ENCODE measurements at regions not wholly inside any gene's neighbourhood (a gene's known extent, or its start where the extent isn't known, plus 50 kb on each side); places are given as distances from the start of the nearest gene placed in this dataset.

GRCh38 chr2:7800031-7800430, 881.8 kb upstream of the ID2 start:
- no peak overlapping the region for H3K27ac ChIP-seq

GRCh38 chr2:7801212-7801611, 880.6 kb upstream of the ID2 start:
- Histone ChIP-seq H3K9me3 (no peaks in the 10 kb centered on the region), H3K27ac (no peak overlapping the region), H3K36me3 (no peaks in the 10 kb centered on the region), H3K4me3 (no peak overlapping the region), H3K27me3 (no peaks in the 10 kb centered on the region), H3K4me1 (no peaks in the 10 kb centered on the region)
- no peak for DNase-seq
- TF ChIP-seq POLR2A (IDR thresholded peaks at IDR 0.05) (no peak), CTCF (IDR thresholded peaks at IDR 0.05) (no peak)
- intact Hi-C loops (cut with DNase I; ENCODE audit: low total_unique reads) = no loop called here

More at GRCh38 chr2:7800031-7800430, 881.8 kb upstream of the ID2 start:
- intact Hi-C loops (cut with DNase I; ENCODE audit: low total_unique reads) = no loop called here
- H3K36me3 ChIP-seq = no peaks in the 10 kb centered on the region
- H3K9me3 ChIP-seq = no peaks in the 10 kb centered on the region
- TF ChIP-seq CTCF (IDR thresholded peaks at IDR 0.05) (no peak), POLR2A (IDR thresholded peaks at IDR 0.05) (no peak)
- no peak overlapping the region for H3K4me3 ChIP-seq
- H3K4me1 ChIP-seq = no peaks in the 10 kb centered on the region
- no peaks in the 10 kb centered on the region for H3K27me3 ChIP-seq
- no peak for DNase-seq

- no peak overlapping the region for H3K27ac ChIP-seq
- no peaks in the 10 kb centered on the region for H3K4me1 ChIP-seq
- no peak for TF ChIP-seq CTCF (IDR thresholded peaks at IDR 0.05)
- TF ChIP-seq POLR2A (IDR thresholded peaks at IDR 0.05) = no peak
- no peak overlapping the region for H3K4me3 ChIP-seq
- DNase-seq = no peak
- no peaks in the 10 kb centered on the region for H3K27me3 ChIP-seq
- intact Hi-C loops (cut with DNase I; ENCODE audit: low total_unique reads) = no loop called here
- no peaks in the 10 kb centered on the region for H3K9me3 ChIP-seq
- no peaks in the 10 kb centered on the region for H3K36me3 ChIP-seq
These were observed 878.3 kb upstream of the ID2 start for GRCh38 chr2:7803515-7803914.

GRCh38 chr2:7809640-7810039, 872.2 kb upstream of the ID2 start:
- Histone ChIP-seq H3K36me3 (no peaks in the 10 kb centered on the region), H3K27ac (no peak overlapping the region), H3K27me3 (no peaks in the 10 kb centered on the region), H3K9me3 (no peaks in the 10 kb centered on the region), H3K4me1 (no peaks in the 10 kb centered on the region), H3K4me3 (no peak overlapping the region)
- intact Hi-C loops (cut with DNase I; ENCODE audit: low total_unique reads) = no loop called here
- TF ChIP-seq CTCF (IDR thresholded peaks at IDR 0.05) (no peak), POLR2A (IDR thresholded peaks at IDR 0.05) (no peak)
- no peak for DNase-seq

- Histone ChIP-seq H3K27me3 (no peaks in the 10 kb centered on the region), H3K36me3 (no peaks in the 10 kb centered on the region), H3K27ac (no peak overlapping the region), H3K4me3 (no peak overlapping the region), H3K9me3 (no peaks in the 10 kb centered on the region), H3K4me1 (no peaks in the 10 kb centered on the region)
- no peak for DNase-seq
- intact Hi-C loops (cut with DNase I; ENCODE audit: low total_unique reads) = no loop called here
- TF ChIP-seq POLR2A (IDR thresholded peaks at IDR 0.05) (no peak), CTCF (IDR thresholded peaks at IDR 0.05) (no peak)
These were observed 870.8 kb upstream of the ID2 start for GRCh38 chr2:7811073-7811472.
